ENCODE measurements at regions not wholly inside any gene's neighbourhood (a gene's known extent, or its start where the extent isn't known, plus 50 kb on each side); places are given as distances from the start of the nearest gene placed in this dataset.

DNA sequence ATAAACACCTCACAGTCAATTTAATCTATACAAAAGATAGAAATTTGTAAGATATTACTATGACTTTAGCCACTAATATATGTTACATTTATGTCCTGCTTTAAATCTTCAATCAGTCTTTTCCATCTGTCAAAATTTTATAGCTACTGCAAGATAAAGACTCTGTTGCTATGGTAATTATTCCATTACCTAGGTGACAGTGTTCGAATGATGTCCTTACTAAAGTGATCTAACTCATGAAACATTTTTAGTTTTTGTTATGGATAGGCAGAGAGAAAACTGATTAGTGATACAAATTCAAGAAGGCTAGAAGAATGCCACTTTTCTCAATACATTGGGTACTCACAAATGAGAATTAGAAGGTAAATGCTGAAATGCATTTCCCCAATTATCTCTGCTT is 359.9 kb upstream of the FSHR start:
- ATAC-seq (no peak), DNase-seq (ENCODE audit: low spot score) (no peak)
- Histone ChIP-seq H3K9me2 (ENCODE audit: insufficient read depth) (no peaks in the 10 kb centered on the region), H2AFZ (no peak overlapping the region), H3K27ac (ENCODE audit: low read depth) (no peak overlapping the region), H3K4me1 (ENCODE audit: insufficient read depth) (no peaks in the 10 kb centered on the region), H3F3A (replicated peaks; ENCODE audit: low read depth) (no peaks in the 10 kb centered on the region), H3K36me3 (ENCODE audit: insufficient read depth) (no peaks in the 10 kb centered on the region), H3K27me3 (ENCODE audit: insufficient read depth) (no peaks in the 10 kb centered on the region), H4K20me1 (replicated peaks; ENCODE audit: insufficient read depth) (no peaks in the 10 kb centered on the region), H3K4me3 (no peak overlapping the region), H3K4me2 (no peak overlapping the region), H3K79me2 (replicated peaks; ENCODE audit: insufficient read depth) (no peaks in the 10 kb centered on the region)
- Mint-ChIP-seq H3K9me3 (no peaks in the 10 kb centered on the region), H3K36me3 (ENCODE audit: low read depth) (no peaks in the 10 kb centered on the region), H3K4me1 (no peaks in the 10 kb centered on the region), H3K4me3 (no peak overlapping the region), H3K27ac (no peak overlapping the region), H3K27me3 (ENCODE audit: insufficient read depth, low read depth, poor library complexity) (no peaks in the 10 kb centered on the region)
- TF ChIP-seq, protein P1, sequence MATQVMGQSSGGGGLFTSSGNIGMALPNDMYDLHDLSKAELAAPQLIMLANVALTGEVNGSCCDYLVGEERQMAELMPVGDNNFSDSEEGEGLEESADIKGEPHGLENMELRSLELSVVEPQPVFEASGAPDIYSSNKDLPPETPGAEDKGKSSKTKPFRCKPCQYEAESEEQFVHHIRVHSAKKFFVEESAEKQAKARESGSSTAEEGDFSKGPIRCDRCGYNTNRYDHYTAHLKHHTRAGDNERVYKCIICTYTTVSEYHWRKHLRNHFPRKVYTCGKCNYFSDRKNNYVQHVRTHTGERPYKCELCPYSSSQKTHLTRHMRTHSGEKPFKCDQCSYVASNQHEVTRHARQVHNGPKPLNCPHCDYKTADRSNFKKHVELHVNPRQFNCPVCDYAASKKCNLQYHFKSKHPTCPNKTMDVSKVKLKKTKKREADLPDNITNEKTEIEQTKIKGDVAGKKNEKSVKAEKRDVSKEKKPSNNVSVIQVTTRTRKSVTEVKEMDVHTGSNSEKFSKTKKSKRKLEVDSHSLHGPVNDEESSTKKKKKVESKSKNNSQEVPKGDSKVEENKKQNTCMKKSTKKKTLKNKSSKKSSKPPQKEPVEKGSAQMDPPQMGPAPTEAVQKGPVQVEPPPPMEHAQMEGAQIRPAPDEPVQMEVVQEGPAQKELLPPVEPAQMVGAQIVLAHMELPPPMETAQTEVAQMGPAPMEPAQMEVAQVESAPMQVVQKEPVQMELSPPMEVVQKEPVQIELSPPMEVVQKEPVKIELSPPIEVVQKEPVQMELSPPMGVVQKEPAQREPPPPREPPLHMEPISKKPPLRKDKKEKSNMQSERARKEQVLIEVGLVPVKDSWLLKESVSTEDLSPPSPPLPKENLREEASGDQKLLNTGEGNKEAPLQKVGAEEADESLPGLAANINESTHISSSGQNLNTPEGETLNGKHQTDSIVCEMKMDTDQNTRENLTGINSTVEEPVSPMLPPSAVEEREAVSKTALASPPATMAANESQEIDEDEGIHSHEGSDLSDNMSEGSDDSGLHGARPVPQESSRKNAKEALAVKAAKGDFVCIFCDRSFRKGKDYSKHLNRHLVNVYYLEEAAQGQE (IDR thresholded peaks at IDR 0.05; ENCODE audit: unreplicated experiment) = no peak
- no peak for TF ChIP-seq EZH2 (IDR thresholded peaks at IDR 0.05; ENCODE audit: low read depth, unreplicated experiment)
- no peak for TF ChIP-seq ZNF331 (CRISPR knock-in tag; IDR thresholded peaks at IDR 0.05; ENCODE audit: low read depth)
- TF ChIP-seq, protein P2, sequence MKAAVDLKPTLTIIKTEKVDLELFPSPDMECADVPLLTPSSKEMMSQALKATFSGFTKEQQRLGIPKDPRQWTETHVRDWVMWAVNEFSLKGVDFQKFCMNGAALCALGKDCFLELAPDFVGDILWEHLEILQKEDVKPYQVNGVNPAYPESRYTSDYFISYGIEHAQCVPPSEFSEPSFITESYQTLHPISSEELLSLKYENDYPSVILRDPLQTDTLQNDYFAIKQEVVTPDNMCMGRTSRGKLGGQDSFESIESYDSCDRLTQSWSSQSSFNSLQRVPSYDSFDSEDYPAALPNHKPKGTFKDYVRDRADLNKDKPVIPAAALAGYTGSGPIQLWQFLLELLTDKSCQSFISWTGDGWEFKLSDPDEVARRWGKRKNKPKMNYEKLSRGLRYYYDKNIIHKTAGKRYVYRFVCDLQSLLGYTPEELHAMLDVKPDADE (IDR thresholded peaks at IDR 0.05) = no peak
- no peak for TF ChIP-seq JUNB (IDR thresholded peaks at IDR 0.05; ENCODE audit: unreplicated experiment)
- TF ChIP-seq EZH2phosphoT487 (IDR thresholded peaks at IDR 0.05; ENCODE audit: unreplicated experiment) = no peak
- TF ChIP-seq ZNF114 (CRISPR knock-in tag; IDR thresholded peaks at IDR 0.05) = no peak
- no peak for TF ChIP-seq CREB1 (CRISPR knock-in tag; IDR thresholded peaks at IDR 0.05; ENCODE audit: low read depth)
- no peak for TF ChIP-seq STAT1 (IDR thresholded peaks at IDR 0.05; ENCODE audit: unreplicated experiment)
- no peak for TF ChIP-seq POLR2AphosphoS5 (IDR thresholded peaks at IDR 0.05; ENCODE audit: low read depth)
- no peak for TF ChIP-seq CTCF (conservative IDR thresholded peaks at IDR 0.05; ENCODE audit: low read depth in 2 of 2)
- TF ChIP-seq NANOG (IDR thresholded peaks at IDR 0.05; ENCODE audit: borderline replicate concordance) = no peak

Data from GM23338 (cell line).